ENCODE measurements at regions not wholly inside any gene's neighbourhood (a gene's known extent, or its start where the extent isn't known, plus 50 kb on each side); places are given as distances from the start of the nearest gene placed in this dataset.
"Not testable (repeated sequence)": the region's sequence is repeated elsewhere in the genome, so short reads cannot be mapped to it uniquely, and the experiment has no call there.

DNA sequence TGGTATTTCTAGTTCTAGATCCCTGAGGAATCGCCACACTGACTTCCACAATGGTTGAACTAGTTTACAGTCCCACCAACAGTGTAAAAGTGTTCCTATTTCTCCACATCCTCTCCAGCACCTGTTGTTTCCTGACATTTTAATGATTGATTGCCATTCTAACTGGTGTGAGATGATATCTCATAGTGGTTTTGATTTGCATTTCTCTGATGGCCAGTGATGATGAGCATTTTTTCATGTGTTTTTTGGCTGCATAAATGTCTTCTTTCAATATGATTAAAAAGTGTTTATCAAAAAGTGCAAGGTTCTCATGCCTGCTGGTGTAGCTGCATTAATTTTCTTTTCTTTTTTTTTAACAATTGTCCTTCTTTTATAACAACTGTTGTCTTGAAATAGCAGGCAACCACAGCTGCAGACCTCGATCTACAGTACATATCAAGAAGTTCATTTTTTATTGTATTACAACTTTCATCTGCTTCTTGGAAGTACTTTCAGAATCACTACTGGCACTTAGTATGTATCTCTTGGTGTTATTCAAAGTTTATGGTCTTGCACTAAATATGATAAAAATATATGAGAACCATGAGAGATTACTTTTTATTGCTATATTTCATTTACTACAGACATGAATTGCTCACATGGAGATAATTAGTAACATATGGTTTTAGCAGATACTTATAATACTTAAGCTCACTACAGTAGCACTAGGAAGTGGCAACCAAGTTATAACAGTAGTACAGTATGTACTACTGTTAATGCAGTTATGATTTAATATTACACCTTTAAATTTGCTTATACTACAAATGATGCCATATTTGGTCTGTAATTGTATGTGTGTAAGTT lies 358.0 kb downstream of the ETV1 start:
- not testable (repeated sequence) for FAIRE-seq

DNA sequence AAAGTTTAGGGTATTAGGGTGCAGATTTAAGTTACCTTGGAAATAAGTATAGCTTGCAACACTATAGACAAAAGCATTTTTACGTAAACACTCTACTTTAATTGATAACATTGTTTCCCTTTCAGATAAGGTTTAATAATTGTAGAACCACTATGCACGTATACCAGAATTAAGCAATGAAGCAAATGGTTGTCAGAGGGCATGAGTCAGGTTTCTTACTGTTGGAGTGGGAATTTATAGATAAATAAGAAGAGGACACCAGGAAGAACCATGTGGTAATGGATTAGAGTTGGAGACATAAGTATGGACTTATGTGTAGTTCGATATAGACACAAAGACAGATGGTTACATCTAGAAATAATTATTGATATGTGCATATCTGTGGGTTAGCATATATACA lies 355.6 kb downstream of the ETV1 start:
- FAIRE-seq = no peak

- FAIRE-seq = no peak
Observed at GRCh38 chr7:13639396-13639795, 350.1 kb downstream of the ETV1 start.

DNA sequence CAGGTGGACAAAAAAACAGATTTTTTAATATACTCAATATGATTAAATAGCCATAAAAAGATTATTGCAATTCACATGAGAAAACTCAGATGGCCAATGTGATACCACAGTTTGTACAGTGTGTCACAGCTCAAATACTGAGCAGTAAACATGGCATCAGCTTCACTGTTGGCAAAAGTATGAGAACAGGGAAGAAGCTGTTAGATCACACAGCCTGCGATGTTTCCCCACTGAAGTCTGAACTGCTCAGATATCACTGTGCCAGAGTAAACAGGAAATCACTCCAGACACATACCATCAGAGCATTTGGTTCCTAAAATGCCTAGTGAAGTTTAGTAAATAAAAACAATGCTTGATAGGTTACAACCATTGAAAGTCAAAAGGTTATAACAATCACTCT lies 347.8 kb downstream of the ETV1 start:
- FAIRE-seq = no peak

- FAIRE-seq = no peak
Observed at GRCh38 chr7:13651167-13651566, 338.3 kb downstream of the ETV1 start.

DNA sequence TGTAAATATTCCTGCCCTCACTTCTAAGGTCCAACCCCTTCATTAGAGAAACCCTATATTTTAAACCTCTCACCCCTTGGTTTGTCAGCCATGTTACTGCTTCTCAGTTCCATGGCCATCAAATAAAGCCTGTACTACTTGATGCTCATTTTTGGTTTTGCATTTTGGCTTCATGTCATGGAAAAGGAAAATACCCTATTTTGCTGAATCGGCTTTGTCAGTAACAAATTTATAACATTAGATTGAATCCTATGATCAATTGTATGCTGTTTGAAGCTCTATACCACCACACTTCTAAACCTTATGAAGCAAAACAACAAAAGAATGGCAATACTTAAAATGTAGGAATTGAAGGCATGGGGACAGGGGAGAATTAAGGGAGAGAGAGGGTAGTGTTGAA lies 333.1 kb downstream of the ETV1 start:
- FAIRE-seq = no peak

GRCh38 chr7:13673290-13673689 lies 316.2 kb downstream of the ETV1 start:
- no peak for FAIRE-seq

DNA sequence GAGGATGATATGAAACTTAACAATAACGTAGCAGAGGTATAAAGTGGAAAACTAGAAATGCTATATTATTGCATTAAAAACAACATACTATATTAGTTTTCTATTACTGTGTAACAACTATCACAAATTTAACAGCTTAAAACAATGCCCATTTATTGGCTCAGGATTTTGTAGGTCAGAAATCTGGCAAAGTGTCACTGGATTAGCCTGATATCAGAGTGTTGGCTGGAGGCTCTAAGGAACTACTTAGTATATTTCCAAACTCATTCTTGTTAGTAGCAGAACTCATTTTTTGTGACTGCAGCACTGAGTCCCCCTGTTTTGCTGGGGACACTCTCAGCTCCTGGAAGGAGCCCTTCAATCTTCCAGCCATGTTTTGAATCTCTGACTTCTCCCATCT lies 306.8 kb downstream of the ETV1 start:
- FAIRE-seq = no peak

GRCh38 chr7:13687500-13687899 lies 302.0 kb downstream of the ETV1 start:
- FAIRE-seq = no peak

- FAIRE-seq = no peak
Observed at GRCh38 chr7:13692548-13692947, 296.9 kb downstream of the ETV1 start.

GRCh38 chr7:13702251-13702650 lies 287.2 kb downstream of the ETV1 start:
- FAIRE-seq = no peak

- no peak for FAIRE-seq
Observed at GRCh38 chr7:13708670-13709069, 280.8 kb downstream of the ETV1 start.

DNA sequence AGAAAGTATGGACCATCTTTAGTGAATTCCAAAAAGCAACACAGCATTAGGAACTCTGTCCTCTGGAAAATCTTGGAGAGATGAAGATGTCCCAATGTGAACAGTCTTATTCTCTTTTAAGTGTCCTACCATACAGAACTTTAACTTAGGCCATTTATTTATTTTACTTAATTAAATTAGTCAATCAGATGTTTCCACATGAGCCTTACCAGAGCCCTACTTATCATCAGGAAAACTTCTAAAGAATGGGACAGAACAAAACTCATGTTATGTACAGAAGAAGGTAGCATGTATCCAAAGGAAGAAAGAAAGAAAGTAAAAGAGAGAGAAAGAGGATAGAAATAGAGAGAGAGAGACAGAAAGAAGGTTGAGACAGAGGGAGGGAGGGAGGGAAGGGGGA lies 276.4 kb downstream of the ETV1 start:
- no peak for FAIRE-seq

DNA sequence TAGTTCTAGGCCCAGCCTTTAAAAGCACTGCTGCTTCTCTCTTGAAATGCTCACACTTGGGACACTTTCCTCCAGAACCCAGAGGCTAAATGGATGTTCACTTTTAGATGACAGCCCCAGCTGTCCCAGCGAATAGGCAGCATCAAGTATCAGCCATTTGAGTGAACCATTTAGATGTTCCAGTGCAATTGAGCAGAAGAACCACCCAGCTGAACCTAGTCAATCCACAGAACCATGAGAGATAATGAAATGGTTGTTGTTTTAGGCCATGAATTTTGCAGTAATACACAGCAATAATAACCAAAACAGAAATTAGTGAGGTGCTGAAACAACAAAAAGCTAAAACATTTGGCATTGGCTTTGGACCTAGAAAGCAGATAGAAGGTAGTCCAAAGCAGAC lies 273.9 kb downstream of the ETV1 start:
- FAIRE-seq = no peak

DNA sequence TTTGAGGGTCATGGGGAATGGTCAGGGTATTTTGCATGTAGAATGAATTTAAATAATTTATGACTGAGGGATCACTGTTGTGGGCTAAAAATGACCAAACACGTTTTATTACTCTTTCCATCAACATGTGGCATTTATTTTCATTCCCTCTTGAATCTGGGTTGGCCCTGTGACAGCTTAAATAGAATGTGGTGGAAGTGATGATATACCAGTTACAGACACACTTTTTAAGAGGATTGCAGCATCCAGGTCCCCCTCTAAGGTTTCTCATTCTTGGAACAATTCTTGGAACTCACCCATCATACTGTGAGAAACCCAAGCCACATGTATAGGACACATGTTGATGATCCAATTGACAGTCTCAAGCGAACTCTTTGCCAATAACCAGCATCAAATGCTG lies 272.4 kb downstream of the ETV1 start:
- no peak for FAIRE-seq

GRCh38 chr7:13724191-13724976 lies 265.1 kb downstream of the ETV1 start:
- FAIRE-seq = no peak

GRCh38 chr7:13724977-13725566 lies 264.4 kb downstream of the ETV1 start:
- no peak for FAIRE-seq

GRCh38 chr7:13725591-13725990 lies 263.9 kb downstream of the ETV1 start:
- FAIRE-seq = no peak

GRCh38 chr7:13727279-13727678 lies 262.2 kb downstream of the ETV1 start:
- no peak for FAIRE-seq

DNA sequence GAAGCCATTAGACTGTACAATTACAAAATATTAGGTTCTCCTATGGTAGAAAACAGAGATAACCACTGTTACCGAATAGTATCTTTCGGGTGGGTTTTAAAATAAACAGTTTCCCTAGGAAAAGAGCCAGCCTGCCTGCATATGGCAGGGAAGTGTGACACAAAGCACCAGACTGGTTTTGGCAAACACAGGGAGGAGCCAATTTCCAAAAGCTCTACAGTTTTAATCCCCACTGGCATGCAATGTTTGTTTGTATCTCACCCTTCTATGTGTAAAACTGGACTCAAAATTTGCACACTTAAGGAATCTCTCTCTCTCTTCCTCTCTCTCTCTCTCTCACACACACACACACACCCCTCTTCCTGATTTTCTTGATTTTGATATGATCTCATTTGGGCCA lies 261.7 kb downstream of the ETV1 start:
- FAIRE-seq = no peak

- FAIRE-seq = not testable (repeated sequence)
Observed at GRCh38 chr7:13728430-13728829, 261.0 kb downstream of the ETV1 start.

- FAIRE-seq = no peak
Observed at GRCh38 chr7:13731643-13732042, 257.8 kb downstream of the ETV1 start.

GRCh38 chr7:13737563-13737962 lies 251.9 kb downstream of the ETV1 start:
- FAIRE-seq = no peak

DNA sequence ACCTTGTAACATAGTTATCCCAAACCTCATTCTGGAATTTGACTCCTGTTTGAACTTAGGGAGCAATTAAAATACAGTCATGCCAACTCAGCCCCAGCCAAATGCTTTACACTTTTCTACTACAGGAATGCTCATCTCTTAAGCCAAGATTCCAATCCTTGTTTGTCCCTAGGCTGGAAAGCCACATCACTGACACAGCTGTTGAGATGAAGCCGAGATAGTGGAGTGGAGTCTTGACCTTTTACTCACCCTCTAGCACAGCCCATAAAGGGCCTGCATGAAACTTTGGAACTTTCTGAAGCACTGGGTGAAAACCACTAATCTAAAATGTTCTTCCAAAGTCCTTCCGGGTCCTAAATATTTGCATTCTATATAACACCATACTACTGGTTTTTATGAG lies 247.3 kb downstream of the ETV1 start:
- no peak for FAIRE-seq
